ENCODE measurements at regions not wholly inside any gene's neighbourhood (a gene's known extent, or its start where the extent isn't known, plus 50 kb on each side); places are given as distances from the start of the nearest gene placed in this dataset.
"Not testable (repeated sequence)": the region's sequence is repeated elsewhere in the genome, so short reads cannot be mapped to it uniquely, and the experiment has no call there.

DNA sequence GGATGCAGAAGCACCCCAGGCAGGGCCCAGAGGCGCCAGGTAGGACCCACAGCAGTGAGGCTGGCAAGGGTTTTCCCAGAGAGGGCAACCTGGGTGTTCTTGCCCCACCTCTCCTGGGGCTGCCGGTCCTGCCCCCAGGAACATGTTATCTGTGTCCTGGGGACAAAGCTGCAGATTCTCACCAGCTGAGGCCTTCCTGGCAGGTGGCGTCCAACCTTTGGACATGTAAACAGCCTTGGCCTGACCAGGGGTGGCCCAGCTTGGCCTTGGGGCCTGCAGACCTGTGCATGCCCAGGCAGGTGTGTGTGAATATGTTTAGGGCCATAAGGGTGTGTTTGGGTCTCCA lies 101.8 kb upstream of the LARP1 start:
- DNase-seq (ENCODE audit: low read depth in 2 of 2), result no peak

DNA sequence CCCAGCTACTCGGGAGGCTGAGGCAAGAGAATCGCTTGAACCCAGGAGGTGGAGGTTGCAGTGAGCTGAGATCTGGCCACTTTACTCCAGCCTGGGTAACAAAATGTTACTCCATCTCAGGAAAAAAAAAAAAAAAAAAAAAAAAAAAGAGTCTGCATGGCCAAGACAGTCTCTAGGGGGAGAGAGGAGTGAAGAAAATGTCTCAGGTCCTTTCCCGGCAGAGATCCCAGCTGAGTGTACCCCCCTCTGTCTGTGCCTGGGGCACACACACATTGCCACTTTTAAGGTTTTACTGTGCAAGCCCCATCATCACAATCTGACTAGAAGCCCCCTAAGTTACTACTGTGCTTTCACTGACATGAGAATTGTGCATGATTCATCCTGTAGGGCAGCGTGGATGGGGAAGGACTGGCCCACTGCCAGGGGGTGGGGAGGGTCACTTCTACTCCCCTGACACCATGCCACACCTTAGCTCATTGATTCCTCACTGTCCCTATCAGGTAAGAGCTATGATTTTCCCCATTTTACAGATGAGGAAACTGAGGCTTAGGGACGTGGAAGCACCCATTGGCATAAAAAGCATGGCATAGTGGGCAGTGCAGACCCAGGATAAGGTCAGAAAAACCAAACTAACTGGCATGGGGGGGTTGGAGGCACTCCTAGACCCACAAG lies 102.3 kb upstream of the LARP1 start:
- no peak for DNase-seq (ENCODE audit: low read depth in 2 of 2)

DNA sequence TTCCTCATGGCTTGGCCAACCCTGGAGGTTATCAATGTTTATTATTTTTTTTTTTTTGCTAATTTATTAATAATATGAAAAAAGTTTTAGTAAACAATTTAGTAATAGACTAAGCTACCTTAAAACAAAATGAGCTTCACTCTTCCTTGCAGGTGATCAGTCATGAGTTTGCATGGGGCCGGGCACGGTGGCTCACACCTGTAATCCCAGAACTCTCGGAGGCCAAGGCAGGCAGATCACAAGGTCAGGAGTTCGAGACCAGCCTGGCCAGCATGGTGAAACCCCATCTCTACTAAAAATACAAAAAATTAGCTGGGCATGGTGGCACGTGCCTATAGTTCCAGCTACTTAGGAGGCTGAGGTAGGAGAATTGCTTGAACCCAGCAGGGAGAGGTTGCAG lies 103.4 kb upstream of the LARP1 start:
- not testable (repeated sequence) for DNase-seq (ENCODE audit: low read depth in 2 of 2)

DNA sequence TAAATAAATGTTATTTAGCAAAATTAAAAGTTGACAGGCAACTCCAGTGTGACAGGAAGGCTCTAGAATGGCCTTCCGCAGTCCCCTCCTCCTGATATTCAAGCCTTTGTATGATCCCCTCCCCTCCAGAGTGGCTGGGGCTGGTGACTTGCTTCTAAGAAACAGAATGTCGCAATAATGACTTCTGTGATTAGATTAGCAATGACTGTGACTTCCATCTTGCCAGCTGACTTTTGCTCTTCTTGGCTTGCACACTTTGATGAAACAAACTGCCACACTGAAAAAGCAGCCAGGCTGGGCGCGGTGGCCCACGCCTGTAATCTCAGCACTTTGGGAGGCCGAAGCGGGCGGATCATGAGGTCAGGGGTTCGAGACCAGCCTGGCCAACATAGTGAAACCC lies 106.5 kb upstream of the LARP1 start:
- no peak for DNase-seq (ENCODE audit: low read depth in 2 of 2)

DNA sequence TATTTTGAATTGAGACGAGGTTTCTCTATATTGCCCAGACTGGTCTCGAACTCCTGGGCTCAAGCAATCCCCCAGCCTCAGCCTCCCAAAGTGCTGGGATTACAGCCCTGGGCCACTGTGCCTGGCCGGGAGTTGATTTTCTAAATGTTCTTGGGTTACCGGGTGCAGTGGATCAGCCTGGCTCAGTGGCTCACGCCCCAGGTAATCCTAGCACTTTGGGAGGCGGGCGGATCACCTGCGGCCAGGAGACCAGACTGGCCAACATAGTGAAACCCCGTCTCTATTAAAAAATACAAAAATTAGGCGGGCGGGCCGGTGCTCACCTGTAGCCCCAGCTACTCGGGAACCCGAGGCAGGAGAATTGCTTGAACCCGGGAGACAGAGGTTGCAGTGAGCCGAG lies 106.9 kb upstream of the LARP1 start:
- DNase-seq (ENCODE audit: low read depth in 2 of 2), result no peak

DNA sequence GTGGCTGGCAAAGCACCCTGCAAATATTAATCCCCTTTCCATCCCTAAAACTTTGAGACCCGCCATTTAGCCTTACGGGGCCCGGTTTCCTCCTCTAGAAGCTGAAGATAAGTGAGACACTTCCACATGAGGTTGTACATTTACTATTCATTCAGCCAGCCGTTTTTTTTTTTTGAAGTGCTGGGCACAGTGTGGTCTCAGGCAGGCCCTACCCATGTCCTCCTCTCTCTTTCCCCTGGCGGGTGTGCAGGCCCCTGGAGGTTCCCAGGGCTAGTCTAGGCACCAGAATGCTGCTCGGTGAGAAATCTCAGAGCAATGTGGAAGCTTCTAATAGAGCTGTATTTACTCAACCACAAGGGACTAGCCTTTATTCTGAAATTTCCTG lies 107.4 kb upstream of the LARP1 start:
- DNase-seq (ENCODE audit: low read depth in 2 of 2), result no peak

DNA sequence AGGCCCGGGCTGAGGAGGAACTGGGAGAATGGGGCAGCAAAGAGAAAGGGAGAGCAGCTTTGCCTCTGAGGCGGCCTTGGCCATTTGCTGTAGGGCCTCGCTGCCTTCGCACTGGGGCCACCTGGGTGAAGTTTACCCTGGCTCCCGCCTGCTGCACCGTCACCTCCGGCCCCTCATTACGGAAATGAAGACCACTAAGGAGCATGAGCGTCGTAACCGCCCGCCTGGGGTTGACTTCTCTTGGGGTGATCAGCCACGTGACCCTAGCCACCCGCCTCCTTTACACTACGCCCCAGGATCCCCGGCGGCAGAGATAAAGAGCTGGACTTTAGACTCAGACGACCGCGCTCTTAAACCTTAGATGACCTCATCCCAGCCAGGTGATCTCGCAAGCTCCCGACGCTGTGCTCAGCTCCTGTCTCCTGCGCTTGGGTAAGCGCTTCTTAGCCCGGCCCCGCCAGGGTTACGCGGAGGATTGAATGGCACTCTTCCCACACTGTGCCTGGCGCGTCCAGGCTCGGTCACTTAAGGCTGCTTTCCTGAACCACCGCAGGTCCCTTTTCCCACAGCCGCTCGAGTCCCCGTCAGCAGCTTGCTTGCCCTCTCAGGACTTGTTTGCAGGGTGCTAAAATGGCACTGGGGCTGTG lies 107.9 kb upstream of the LARP1 start:
- DNase-seq (ENCODE audit: low read depth in 2 of 2), result no peak

DNA sequence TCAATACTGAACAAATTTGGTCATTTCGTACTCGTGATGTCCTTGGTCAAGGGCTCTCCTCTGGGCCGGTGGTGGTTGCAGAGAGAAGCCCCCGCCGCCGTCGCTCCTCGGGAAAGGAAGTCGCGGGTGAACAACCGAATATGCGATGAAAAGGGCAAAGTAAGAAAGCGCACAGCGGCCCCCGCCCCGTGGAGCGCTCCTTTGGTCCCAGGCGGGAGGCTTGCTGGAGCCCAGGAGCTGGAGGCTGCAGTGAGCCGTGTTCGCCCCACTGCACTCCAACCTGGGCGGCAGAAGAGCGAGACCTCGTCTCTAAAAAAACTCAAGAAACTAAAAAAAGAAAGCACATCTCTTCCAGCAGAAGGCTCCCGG lies 108.4 kb upstream of the LARP1 start:
- DNase-seq (ENCODE audit: low read depth in 2 of 2), result no peak

DNA sequence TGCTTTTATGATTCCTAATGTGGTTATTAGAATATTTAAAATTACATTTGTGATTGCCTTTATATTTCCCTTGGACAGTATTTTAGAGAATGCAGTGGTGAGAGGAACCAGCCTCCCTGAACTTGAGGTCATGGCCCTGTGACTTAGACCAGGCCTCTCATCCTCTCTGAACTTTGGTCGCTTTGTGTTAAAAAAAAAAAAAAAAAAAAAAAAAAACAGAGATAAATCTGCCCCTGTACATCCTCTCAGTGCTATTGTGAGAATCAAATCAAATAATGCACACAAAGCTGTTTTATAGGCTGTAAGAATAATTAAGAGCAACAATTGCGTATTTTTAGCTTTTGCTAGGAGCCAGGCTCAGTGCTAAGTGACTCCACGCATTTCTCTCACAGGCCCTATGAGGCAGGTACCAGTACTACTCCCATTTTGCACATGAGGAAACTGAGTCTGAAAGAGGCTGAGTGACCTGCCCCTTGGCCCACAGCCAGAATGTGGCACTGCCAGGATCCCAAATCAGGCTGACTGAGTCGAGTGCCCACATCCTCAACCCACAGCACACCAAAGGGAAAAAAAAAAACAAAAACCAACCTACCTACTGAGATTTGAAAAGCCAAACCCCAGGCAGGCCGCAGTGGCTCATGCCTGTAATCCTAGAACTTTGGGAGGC lies 110.3 kb upstream of the LARP1 start:
- no peak for DNase-seq (ENCODE audit: low read depth in 2 of 2)

DNA sequence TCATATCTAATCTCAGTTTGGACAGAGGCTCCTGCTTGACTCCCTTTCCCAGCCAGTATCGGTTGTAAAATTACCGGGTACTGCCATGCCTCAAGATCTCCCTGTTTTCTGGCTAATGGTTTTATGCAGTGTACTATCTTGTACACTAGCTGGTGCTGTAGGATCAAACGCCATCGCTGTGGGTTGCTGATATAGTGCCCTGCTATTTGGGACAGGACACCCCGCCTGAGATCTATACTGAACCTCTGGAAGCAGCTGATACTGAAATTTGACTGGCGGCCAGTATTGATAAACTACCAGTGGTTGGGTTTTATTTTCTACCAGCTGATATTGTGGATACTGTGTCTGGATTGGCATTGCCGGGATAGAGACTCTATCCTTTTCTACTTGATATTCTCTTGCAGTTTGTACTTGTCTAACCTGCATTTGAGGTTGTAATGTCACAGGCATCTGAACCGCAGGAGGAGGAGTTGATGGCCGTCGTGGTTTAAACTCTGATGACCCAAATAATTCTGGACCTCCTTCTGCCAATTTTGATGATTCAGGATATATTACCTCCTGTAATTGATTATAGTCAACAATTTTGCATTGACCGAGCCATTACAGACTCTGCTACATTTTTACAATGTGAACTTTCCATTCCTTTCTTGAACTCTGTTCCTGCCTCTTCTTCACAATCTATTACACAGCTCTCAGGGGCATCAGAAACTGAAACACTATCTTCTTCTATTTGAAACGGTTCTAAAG lies 112.5 kb upstream of the LARP1 start:
- no peak for DNase-seq (ENCODE audit: low read depth in 2 of 2)

DNA sequence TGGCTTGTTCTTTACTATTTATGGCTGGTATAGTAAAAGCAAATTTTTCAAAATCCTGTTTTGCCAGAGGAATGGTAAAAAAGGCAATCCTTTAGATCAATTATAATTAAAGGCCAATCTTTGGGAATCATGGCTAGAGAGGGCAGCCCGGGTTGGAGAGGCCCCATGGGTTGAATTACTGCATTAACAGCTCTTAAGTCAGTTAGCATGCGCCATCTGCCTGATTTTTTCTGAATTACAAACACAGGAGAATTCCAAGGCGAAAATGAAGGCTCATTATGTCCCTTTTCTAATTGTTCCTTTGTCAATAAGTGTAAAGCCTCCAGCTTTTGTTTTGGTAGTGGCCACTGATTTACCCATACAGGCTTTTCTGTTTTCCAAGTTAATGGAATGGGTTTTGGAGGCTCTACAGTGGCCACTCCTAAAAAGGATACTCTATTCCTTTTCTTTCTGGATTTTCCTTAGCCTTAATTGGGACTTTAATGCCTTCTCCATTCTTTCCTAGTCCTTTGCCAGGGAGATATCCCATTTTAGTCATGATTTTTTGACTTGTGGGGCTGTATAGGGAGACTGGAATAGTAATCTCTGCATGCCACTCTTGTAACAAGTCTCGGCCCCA lies 114.9 kb upstream of the LARP1 start:
- DNase-seq (ENCODE audit: low read depth in 2 of 2), result not testable (repeated sequence)

DNA sequence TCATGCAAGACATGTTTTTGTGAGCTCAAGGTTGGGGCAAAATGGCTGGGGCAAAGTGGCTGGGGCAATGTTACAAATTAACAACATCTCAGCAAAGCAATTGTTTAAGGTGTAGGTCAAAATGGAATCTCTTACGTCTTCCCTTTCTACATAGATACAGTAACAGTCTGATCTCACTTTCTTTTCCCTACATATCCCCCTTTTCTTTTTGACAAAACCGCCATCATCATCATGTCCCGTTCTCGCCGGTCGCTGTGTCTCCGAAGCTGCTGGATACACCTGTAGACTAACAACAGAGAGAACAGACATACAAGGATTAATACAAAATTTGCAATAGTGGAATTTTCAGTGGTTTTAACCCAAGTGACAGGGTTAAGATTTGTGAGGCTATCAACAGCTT lies 118.4 kb upstream of the LARP1 start:
- DNase-seq (ENCODE audit: low read depth in 2 of 2), result not testable (repeated sequence)

DNA sequence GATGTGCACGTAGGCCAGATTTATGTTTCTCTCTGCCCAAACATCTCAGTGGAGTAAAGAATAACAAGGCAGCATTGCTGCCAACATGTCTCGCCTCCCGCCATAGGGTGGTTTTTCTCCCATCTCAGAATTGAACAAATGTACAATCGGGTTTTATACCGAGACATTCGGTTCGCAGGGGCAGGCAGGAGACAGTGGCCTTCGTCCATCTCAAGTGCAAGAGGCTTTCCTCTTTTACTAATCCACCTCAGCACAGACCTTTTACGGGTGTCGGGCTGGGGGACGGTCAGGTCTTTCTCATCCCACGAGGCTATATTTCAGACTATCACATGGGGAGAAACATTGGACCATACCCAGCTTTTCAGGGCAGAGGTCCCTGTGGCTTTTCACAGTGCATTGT lies 118.9 kb upstream of the LARP1 start:
- not testable (repeated sequence) for DNase-seq (ENCODE audit: low read depth in 2 of 2)

DNA sequence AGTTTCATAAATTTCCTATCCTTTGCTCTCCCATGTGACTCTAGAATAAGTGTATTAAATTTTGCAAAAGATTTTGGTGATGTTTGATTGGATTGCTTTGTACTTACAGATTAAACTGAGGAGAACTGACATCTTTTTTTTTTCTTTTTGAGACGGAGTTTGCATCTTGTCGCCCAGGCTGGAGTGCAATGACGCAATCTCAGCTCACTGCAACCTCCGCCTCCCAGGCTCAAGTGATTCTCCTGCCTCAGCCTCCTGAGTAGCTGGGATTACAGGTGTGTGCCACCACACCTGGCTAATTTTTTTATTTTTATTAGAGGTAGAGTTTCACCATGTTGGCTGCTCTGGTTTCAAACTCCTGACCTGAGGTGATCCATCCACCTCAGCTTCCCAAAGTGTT lies 121.4 kb upstream of the LARP1 start:
- DNase-seq (ENCODE audit: low read depth in 2 of 2), result not testable (repeated sequence)

DNA sequence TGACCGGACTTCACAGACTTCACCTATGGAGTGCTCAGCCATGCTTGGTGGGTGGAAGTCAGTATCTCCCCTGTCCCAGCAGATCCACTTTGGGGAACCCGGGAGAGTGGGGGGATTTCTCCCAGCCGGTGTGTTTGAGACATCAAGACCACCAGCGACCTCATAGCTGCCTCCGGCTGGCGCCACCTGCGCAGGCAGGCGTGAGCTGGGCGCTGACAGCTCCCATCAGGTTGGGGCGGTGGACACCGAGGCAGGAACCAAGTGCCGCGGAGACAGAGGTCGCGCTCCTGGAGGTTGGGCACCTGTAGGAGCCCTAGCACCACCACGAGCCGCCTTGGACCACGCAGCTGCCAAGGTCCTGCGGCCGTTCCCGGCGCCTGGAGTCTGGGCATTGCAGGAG lies 124.0 kb upstream of the LARP1 start:
- DNase-seq (ENCODE audit: low read depth in 2 of 2), result no peak

DNA sequence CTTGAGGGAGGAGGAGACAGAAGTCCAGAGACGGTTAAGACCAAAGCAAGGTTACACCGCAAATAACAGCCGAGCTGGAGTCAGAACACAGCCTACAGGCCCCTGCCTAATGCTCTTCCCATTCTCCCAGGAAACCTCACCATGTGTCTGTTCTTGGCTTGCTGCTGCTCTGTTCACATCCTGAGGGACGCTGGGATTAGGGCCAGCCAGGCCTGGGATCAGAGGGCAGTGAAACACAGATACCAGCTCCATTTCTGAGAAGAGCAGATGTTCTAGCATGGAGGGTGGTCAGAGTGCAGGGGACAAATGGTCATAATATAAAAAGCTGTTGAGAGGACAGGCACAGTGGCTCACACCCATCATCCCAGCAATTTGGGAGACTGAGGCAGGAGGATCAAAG lies 124.8 kb upstream of the LARP1 start:
- DNase-seq (ENCODE audit: low read depth in 2 of 2), result no peak

DNA sequence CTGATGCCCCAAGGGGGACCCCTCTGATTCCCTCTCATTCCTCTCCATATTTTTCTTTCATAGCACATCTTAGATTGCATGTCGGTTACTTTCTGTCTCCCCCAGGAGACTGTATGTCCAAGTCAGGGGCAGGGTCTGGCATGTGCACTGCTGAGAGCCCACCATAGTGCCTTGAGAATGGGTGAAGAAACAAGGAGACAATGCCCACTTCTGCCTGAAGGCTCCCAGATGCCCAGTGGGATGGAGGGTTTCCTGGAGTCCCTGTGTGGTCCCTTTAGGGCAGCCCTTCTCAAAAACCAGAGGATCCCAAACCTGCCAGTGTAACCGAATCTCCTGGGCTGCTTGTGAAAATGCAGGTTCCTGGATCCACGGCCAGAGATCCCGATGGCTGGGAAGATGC lies 126.5 kb upstream of the LARP1 start:
- no peak for DNase-seq (ENCODE audit: low read depth in 2 of 2)

DNA sequence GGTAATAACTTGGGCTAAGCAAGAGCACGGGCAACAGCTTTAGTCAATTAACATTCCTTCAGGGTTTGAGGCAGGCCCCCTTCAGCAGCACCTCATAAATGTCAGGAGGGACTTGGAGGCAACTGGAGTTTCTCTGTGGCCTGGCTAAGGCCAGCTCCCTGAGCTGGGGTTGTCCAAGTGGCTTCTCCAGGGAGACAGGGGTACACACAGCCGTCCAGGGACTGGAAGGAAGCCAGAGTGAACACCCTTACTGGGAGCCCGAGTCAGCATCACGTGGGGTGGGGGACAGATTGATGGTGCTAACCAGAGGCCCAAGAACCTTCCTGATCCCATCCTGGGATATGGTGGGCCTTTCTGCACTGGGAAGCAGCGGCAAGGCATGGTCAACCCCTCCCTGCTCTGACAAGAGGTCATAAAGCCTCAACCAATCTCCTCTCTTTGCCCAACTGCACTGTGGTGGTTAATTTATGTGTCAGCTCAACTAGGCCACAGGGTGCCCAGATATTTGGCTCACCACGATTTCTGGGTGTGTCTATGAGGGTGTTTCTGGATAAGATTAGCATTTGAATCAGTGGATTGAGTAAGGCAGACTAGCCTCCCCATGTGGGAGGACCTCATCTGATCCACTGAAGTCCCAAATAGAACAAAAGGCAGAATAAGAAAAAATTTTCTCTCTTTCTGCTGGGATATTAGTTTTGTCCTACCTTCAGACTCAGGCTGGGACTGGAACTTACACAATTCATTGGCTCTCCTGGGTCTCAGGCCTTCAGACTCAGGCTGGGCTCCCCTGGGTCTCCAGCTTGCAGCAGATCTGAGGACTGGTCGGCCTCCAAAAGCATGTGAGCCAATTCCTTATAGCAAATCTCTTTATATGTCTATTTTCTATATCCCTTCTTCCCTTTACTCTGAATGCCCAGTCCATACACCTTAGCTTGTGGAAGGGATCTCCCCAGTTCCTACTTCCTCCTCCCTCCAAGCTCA lies 127.2 kb upstream of the LARP1 start:
- DNase-seq (ENCODE audit: low read depth in 2 of 2), result no peak

DNA sequence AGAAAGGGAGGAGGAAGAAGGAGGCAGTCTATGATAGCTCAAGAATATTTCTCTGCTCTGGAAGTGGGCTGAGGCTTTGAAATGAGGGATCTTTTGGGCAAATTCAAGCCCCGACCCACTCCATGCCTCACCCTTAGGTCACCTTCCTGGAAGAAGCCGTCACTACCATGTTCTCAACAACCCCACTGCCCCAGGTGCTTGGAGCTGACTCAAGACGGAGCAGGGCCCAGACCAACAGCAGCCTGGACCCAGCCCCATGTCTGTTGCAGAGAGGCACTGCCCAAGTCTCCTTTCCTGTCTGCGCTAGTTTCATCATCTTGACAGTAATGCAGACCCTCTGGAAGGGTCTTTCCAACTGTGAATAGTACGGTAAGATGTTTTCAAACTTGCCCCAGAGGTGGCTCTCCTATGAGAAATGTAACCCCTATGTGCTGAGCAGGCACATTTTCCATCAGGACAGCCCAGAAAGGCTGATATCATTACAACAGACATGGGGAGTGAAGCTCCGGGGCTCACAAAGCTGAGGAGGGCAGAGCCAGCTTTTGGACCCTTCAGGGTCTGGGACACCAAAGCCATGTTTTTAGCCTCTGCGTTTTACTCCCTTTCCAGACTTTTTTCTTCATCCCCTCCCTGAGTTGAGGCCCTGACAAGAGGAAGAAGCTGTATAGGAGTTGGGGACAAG lies 128.2 kb upstream of the LARP1 start:
- DNase-seq (ENCODE audit: low read depth in 2 of 2), result no peak

DNA sequence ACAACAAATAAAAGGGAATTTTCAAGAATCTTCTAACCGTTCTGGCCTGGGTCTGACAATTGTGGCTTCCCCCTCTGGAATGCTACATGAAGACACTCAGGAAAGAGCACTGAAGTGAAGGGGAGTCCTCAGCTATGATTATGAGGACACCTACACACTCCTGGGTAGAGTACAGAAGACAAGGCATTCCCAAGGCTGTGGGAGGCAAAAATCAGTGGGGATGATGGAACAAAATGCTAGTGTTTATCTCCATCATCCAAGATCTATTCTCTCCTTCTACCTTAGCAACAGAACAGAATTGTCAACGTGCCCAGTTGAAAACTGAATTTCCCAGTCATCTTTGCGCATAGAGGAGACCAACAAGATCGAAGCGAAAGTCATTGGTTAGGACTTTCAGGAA lies 130.1 kb upstream of the LARP1 start:
- no peak for DNase-seq (ENCODE audit: low read depth in 2 of 2)

DNA sequence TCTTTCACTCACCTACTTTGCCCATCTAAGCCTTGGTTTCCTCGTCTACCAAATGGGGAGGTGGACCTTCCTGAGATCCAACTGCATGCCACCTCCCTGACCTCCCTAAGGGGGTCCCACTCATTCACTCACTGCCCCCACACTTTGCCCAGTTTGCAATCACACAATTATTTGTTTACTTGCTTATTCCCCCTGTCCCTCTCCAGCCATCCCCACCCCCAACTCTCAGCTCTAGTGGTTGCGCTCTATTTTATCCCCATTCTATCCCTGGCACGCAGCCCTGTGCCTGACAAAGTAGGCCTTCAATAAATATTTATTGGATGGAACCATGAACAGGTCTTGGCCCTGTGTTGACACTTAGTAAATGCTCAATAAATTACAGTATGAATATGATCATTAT lies 130.8 kb upstream of the LARP1 start:
- DNase-seq (ENCODE audit: low read depth in 2 of 2), result no peak

Measured in stimulated activated CD4-positive, alpha-beta T cell treated with anti-CD3 and anti-CD28 coated beads, Interleukin-1b, Interleukin-23, amount 100 ng/mL, for 1 hour (primary cell).